Liver (tissue), 8 donors: ENCODE measurements at regions not wholly inside any gene's neighbourhood (a gene's known extent, or its start where the extent isn't known, plus 50 kb on each side); places are given as distances from the start of the nearest gene placed in this dataset.

Experiments
- DNase-seq: peaks from one replicate; pipeline ENCODE4 v3.0.0-alpha.2; 2017; ENCODE audit warnings: low spot score
- H3K27ac ChIP-seq, 2 donors: one replicate each; pipeline ENCODE4 v1.7.0; 2013; ENCODE audit warnings: inconsistent platforms in 2 of 2, low read length in 2 of 2, control low read depth in 1 of 2, low read depth in 1 of 2, mild to moderate bottlenecking in 1 of 2
- H3K27me3 ChIP-seq, 4 donors: one replicate each; pipeline versions ENCODE4 v1.6.1 to v1.7.0; 2013; ENCODE audit warnings: low read length in 3 of 4, inconsistent platforms in 1 of 4, mild to moderate bottlenecking in 1 of 4, moderate library complexity in 1 of 4; ENCODE audit not compliant: control insufficient read depth in 4 of 4, insufficient read depth in 4 of 4
- H3K36me3 ChIP-seq, 4 donors: one replicate each; pipeline versions ENCODE4 v1.6.1 to v1.7.0; 2013; ENCODE audit warnings: low read length in 3 of 4, mild to moderate bottlenecking in 3 of 4, low read depth in 1 of 4, moderate library complexity in 1 of 4; ENCODE audit not compliant: control insufficient read depth in 4 of 4, insufficient read depth in 3 of 4
- H3K4me1 ChIP-seq, 4 donors: one replicate each; pipeline versions ENCODE4 v1.6.1 to v1.7.0; 2013; ENCODE audit warnings: low read length in 3 of 4, mild to moderate bottlenecking in 3 of 4, moderate library complexity in 1 of 4; ENCODE audit not compliant: control insufficient read depth in 4 of 4, insufficient read depth in 4 of 4
- H3K4me3 ChIP-seq, 3 donors: one replicate each; pipeline versions ENCODE4 v1.6.1 to v1.7.0; 2013; ENCODE audit warnings: low read length in 3 of 3, control low read depth in 1 of 3, low read depth in 1 of 3, mild to moderate bottlenecking in 1 of 3
- H3K9ac ChIP-seq, 2 donors: one replicate each; pipeline ENCODE4 v1.7.0; 2013; ENCODE audit warnings: low read length in 2 of 2, mild to moderate bottlenecking in 2 of 2, moderate library complexity in 2 of 2, control low read depth in 1 of 2, low read depth in 1 of 2
- H3K9me3 ChIP-seq, 4 donors: one replicate each; pipeline versions ENCODE4 v1.6.1 to v1.7.0; 2013; ENCODE audit warnings: low read length in 3 of 4; ENCODE audit not compliant: control insufficient read depth in 4 of 4
- CTCF ChIP-seq: fragments of 150-350 bp; IDR thresholded peaks from 2 replicates; pipeline ENCODE4 v1.5.1; 2017; ENCODE audit warnings: improper control_type of control experiment, low read depth, low read length; ENCODE audit not compliant: missing input control
- EGR1 ChIP-seq, 2 donors: IDR thresholded peaks; 2 replicates each; pipeline ENCODE4 v1.6.1; 2016 to 2018; ENCODE audit warnings: antibody characterized with exemption in 2 of 2, low read depth in 2 of 2
- FOXA2 ChIP-seq: IDR thresholded peaks from 2 replicates; pipeline ENCODE4 v1.6.1; 2016; ENCODE audit warnings: antibody characterized with exemption
- GABPA ChIP-seq, 2 donors: IDR thresholded peaks in 1 of 2; conservative IDR thresholded peaks in 1 of 2; 2 replicates each; pipeline ENCODE4 v1.6.1; 2016; ENCODE audit warnings: antibody characterized with exemption in 2 of 2, mild to moderate bottlenecking in 1 of 2, moderate library complexity in 1 of 2
- HNF4A ChIP-seq, 2 donors: conservative IDR thresholded peaks; 2 replicates each; pipeline ENCODE4 v1.6.1; 2016; ENCODE audit warnings: antibody characterized with exemption in 2 of 2, mild to moderate bottlenecking in 2 of 2
- RAD21 ChIP-seq, 2 donors: IDR thresholded peaks; 2 replicates each; pipeline ENCODE4 v1.6.1; 2016; ENCODE audit warnings: antibody characterized with exemption in 2 of 2, mild to moderate bottlenecking in 2 of 2
- RXRA ChIP-seq, 2 donors: IDR thresholded peaks; 2 replicates each; pipeline ENCODE4 v1.6.1; 2017 to 2018; ENCODE audit warnings: antibody characterized with exemption in 2 of 2, mild to moderate bottlenecking in 1 of 2
- SP1 ChIP-seq: IDR thresholded peaks from 2 replicates; pipeline ENCODE4 v1.6.1; 2018; ENCODE audit warnings: antibody characterized with exemption, mild to moderate bottlenecking
- TAF1 ChIP-seq: conservative IDR thresholded peaks from 2 replicates; pipeline ENCODE4 v1.6.1; 2016; ENCODE audit warnings: antibody characterized with exemption, mild to moderate bottlenecking
- YY1 ChIP-seq: IDR thresholded peaks from 2 replicates; pipeline ENCODE4 v1.6.1; 2016; ENCODE audit warnings: antibody characterized with exemption, mild to moderate bottlenecking
- ZBTB33 ChIP-seq: IDR thresholded peaks from 2 replicates; pipeline ENCODE4 v1.6.1; 2016; ENCODE audit warnings: antibody characterized with exemption
- WGBS: extraction: QIAGEN DNeasy Blood & Tissue Kit; methylation state at CpG from one replicate; pipeline ENCODE4 v1.1.7; 2013; 5-methylcytosine and 5-hydroxymethylcytosine counted together
- TF ChIP-seq, protein P1 (sequence below): IDR thresholded peaks from 2 replicates; pipeline ENCODE4 v1.6.1; 2016; ENCODE audit warnings: antibody characterized with exemption, mild to moderate bottlenecking
- TF ChIP-seq, protein P2 (sequence below): IDR thresholded peaks from 2 replicates; pipeline ENCODE4 v1.6.1; 2016; ENCODE audit warnings: antibody characterized with exemption
- TF ChIP-seq, protein P3 (sequence below): IDR thresholded peaks from 2 replicates; pipeline ENCODE4 v1.6.1; 2016; ENCODE audit warnings: antibody characterized with exemption
- donor health status: healthy.
- donor health status: healthy.
- donor health status: healthy.
- donor health status: healthy.
- donor health status: healthy.

- no peak for DNase-seq
- no peaks in the 10 kb centered on the region for H3K27me3 ChIP-seq
- 40% methylated on average over 6 of the region's 6 CpGs for WGBS
Measured at GRCh38 chr17:22373911-22374310, 681.6 kb downstream of the KCNJ18 start.

More at GRCh38 chr17:22373911-22374310, 681.6 kb downstream of the KCNJ18 start:
- no peak overlapping the region for H3K4me3 ChIP-seq
- H3K36me3 ChIP-seq, result no peaks in the 10 kb centered on the region
- H3K9me3 ChIP-seq, result peaks cover 0 to 3% (median 0%) of the 10 kb centered on the region in 4 donors
- H3K9ac ChIP-seq, result no peak overlapping the region
- H3K27ac ChIP-seq, result no peak overlapping the region
- no peaks in the 10 kb centered on the region for H3K4me1 ChIP-seq
- TF ChIP-seq, protein P1, sequence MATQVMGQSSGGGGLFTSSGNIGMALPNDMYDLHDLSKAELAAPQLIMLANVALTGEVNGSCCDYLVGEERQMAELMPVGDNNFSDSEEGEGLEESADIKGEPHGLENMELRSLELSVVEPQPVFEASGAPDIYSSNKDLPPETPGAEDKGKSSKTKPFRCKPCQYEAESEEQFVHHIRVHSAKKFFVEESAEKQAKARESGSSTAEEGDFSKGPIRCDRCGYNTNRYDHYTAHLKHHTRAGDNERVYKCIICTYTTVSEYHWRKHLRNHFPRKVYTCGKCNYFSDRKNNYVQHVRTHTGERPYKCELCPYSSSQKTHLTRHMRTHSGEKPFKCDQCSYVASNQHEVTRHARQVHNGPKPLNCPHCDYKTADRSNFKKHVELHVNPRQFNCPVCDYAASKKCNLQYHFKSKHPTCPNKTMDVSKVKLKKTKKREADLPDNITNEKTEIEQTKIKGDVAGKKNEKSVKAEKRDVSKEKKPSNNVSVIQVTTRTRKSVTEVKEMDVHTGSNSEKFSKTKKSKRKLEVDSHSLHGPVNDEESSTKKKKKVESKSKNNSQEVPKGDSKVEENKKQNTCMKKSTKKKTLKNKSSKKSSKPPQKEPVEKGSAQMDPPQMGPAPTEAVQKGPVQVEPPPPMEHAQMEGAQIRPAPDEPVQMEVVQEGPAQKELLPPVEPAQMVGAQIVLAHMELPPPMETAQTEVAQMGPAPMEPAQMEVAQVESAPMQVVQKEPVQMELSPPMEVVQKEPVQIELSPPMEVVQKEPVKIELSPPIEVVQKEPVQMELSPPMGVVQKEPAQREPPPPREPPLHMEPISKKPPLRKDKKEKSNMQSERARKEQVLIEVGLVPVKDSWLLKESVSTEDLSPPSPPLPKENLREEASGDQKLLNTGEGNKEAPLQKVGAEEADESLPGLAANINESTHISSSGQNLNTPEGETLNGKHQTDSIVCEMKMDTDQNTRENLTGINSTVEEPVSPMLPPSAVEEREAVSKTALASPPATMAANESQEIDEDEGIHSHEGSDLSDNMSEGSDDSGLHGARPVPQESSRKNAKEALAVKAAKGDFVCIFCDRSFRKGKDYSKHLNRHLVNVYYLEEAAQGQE, result no peak
- TF ChIP-seq FOXA2 (no peak), RAD21 (IDR thresholded peaks at IDR 0.05) (no peak), EGR1 (IDR thresholded peaks at IDR 0.05; ENCODE audit: low read depth in 2 of 2) (no peak), HNF4A (conservative IDR thresholded peaks at IDR 0.05) (no peak), CTCF (no peak), YY1 (no peak), SP1 (no peak), GABPA (IDR thresholded peaks at IDR 0.05 in 1 of 2, conservative IDR thresholded peaks at IDR 0.05 in 1 of 2) (no peak), TAF1 (no peak), ZBTB33 (no peak), RXRA (IDR thresholded peaks at IDR 0.05) (no peak)
- TF ChIP-seq, protein P2, sequence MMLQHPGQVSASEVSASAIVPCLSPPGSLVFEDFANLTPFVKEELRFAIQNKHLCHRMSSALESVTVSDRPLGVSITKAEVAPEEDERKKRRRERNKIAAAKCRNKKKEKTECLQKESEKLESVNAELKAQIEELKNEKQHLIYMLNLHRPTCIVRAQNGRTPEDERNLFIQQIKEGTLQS, result no peak
- TF ChIP-seq, protein P3, sequence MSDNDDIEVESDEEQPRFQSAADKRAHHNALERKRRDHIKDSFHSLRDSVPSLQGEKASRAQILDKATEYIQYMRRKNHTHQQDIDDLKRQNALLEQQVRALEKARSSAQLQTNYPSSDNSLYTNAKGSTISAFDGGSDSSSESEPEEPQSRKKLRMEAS, result no peak
